ENCODE measurements at regions not wholly inside any gene's neighbourhood (a gene's known extent, or its start where the extent isn't known, plus 50 kb on each side); places are given as distances from the start of the nearest gene placed in this dataset.

DNA sequence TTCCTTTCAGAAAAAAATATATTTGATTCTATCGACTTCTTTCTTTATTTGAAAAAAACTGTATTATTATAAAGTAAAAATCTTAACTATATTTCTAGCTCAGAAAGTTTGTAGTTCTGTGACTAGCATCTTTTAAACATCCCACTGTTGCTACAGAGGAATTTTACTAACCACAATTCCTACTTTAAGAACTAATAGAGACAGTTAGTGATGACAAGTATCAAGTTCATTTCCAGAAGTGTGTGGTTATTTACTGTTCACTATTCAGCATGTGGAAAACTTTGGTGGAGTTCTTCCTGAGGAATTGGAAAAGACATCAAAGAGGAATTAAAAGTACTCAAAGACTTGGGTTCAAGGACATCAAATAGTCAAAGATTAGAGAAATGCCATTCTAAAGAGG, 524.1 kb upstream of the CBLB start:
- DNase-seq (ENCODE audit: low read depth): peak; percentile 35

GRCh38 chr3:106397006-106397405, 528.2 kb upstream of the CBLB start:
- DNase-seq (ENCODE audit: low read depth): no peak

- no peak for DNase-seq (ENCODE audit: low read depth)
Observed at GRCh38 chr3:106398891-106399600, 530.2 kb upstream of the CBLB start.

- no peak for DNase-seq (ENCODE audit: low read depth)
Observed at GRCh38 chr3:106399761-106400160, 530.9 kb upstream of the CBLB start.

- peak; percentile 44 for DNase-seq (ENCODE audit: low read depth)
Observed at GRCh38 chr3:106401666-106402490, 533.1 kb upstream of the CBLB start.

DNA sequence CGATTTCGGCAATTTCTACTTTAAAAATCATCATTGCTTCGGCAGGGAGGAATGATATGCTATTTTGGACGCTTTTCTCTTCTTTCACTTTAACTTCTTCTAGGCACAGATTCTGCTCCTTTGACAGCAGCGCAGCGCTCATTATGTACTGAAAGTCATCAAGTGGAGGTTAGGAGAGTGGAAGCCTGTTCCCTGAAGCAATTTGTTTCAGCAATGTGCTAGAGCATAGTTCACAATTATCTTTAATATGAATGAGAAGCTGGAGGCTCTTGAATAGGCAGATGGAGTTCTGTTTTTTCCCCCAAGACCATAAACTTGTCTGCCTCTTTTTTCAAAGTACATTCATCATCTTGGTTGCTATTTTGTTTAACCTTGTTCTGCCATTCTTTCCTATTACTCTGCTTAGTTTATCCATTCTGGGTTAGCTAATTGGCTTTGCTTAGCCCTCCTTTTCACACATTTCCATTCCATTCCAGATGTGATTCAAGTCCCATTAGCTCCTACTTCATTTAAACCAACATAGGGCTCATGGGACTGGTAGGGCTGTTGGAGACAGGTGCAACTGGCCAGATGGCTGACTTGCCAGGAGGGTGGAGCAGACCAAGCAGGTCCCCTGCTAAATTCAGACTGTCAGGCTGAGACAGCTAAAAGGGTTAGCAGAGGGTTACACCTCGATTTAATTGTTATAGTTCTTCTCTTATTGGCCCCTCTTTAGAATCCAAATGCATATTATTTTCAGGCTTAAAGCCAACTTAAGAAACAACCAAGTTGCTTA, 534.7 kb upstream of the CBLB start:
- no peak for DNase-seq (ENCODE audit: low read depth)

DNA sequence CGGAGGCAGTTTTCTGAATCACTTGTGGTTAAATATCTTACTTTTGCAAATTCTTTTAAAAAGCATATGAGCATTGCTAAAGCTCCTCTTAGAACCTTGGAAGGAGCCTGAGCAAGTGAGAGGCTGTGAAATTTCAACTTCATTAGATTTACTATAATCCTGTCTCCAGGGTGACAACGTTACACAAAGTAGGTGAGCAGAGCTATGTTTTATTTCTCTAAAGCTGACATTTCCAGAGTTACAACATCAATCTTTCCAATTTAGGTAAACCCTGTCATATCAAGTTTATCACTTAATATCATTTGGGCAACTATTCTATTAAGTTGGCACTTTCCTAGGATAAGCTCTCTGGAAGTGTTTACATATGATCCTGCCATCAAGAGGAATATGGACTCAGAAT, 544.9 kb upstream of the CBLB start:
- no peak for DNase-seq (ENCODE audit: low read depth)

DNA sequence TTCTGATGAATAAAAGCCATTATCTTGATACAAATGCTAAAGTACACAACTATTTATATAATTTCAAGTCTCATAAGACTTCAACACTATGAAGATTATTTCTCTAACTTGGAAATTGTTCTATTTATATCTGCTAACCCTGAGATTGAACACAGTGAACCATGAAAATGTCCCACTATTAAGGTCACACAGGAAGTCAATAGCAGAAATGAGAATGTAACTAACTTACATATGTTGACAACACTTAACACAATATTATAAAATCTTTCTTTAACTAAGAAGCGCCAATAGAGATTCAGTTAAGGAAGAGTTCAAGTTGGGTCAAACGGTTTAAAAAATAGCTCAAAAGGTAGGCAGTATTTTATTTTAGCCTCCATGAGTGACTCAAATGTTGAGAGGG, 551.8 kb upstream of the CBLB start:
- no peak for DNase-seq (ENCODE audit: low read depth)

GRCh38 chr3:106421426-106421825, 552.6 kb upstream of the CBLB start:
- DNase-seq (ENCODE audit: low read depth): no peak

GRCh38 chr3:106421909-106422308, 553.1 kb upstream of the CBLB start:
- DNase-seq (ENCODE audit: low read depth): no peak

DNA sequence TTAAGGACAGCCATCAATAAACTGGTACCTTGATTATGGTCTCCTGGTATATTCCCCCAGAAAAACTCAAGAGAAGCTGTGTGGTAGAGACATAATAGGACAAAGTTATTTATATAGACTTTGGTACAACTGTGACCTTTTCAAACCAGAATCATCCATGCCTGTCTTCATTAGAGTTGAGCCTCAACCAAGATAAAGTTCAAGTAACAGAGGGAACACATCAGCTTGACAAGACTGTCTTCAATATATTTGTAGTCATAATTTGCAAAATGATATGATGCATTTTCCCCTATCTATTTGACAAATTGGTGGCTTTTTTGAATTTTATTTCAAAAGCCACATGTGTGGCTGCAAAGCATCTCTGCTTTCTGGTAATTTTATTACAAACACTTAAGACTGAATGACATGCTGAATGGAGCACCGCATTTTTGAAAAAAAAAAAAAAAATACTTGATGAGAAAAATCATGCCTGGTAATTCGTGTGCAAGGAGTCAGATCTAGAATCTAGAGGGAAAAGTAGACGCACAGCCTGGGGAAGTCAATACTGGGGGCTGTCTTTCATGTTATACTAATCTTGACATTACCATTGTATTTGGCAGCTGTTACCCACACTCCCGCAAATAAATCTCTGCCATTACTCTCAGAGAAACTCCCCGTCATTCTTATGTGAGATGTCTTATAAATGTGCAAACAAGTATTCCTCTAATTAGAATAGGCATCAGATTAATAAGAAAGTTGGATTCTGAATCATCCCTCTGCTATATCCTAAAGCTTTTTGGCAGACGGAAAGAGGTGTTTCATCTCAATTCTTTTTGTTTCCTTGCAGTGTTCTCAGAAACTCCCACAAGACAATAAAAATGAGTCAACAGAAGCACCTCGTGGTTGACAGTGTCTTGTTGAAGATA, 554.8 kb upstream of the CBLB start:
- peak; percentile 35 for DNase-seq (ENCODE audit: low read depth)

GRCh38 chr3:106425026-106425425, 556.2 kb upstream of the CBLB start:
- no peak for DNase-seq (ENCODE audit: low read depth)

- DNase-seq (ENCODE audit: low read depth): no peak
Observed at GRCh38 chr3:106425916-106426315, 557.1 kb upstream of the CBLB start.

DNA sequence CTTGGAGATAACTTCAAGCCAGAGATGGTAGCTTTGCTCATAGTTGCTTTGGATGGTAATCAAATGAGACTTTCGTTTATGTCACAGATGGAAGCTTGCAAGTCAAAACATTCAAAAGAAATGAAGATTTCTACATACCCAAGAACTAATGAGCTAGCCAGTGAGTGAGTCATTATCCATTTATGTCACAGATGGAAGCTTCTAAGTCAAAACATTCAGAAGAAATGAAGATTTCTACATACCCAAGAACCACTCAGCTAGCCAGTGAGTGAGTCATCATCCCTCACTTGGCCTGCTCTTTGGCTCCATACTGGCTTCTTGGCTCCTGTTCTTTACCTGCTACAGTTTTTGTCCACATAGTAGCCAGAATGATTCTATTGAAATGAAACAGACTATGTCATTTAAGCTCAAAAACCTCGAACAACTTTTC, 559.8 kb upstream of the CBLB start:
- peak; percentile 100 for DNase-seq (ENCODE audit: low read depth)

- no peak for DNase-seq (ENCODE audit: low read depth)
Observed at GRCh38 chr3:106431721-106432120, 562.9 kb upstream of the CBLB start.

- DNase-seq (ENCODE audit: low read depth): no peak
Observed at GRCh38 chr3:106435899-106436453, 567.2 kb upstream of the CBLB start.

GRCh38 chr3:106438887-106439286, 570.1 kb upstream of the CBLB start:
- DNase-seq (ENCODE audit: low read depth): no peak

GRCh38 chr3:106440672-106441071, 571.9 kb upstream of the CBLB start:
- DNase-seq (ENCODE audit: low read depth): peak; percentile 90

DNA sequence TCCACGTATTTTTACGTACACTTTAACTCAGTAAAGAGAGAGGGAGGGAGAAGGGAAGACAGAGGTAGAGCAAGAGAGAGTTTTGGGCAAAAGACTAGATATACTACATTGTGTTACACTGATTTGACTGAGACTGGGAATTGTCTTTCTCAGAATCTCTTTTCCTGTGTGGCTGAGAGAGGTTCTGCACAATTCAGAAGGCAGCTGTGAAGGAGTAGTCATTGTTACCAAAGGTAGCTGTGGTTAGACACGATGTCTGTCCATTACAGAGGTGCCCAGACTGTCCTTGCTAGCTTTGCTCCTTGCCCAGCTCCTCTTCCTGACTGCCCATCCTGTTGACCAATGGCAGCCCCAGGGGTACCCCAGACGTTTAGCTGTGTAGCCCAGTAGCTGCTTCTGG, 577.5 kb upstream of the CBLB start:
- no peak for DNase-seq (ENCODE audit: low read depth)

DNA sequence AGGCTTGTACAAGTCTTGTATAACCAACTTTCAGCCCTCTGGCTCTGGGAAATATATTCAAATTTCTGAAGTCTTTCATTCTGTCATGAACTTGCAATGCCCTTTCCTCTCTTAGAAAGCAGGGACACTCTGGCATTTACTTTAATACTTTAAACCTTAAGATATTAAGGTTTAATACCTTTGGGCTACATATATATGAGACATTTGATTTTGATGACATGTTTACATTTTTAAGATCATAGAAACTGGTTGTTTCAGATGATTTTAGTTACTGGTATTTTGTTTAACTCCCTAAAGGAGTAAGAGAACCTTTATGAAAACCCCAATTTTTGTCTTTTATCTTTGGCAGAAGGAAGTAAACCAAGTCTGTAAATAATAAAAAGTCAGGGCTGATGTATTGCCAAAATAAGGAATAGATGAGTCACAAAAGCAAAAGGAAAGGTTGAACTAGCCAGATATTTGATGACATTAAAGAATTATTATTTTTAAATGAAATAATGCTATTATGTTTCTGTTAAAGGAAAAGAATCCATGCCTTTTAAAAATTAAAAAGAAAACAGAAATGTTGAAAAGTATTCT, 579.0 kb upstream of the CBLB start:
- DNase-seq (ENCODE audit: low read depth): no peak
